ENCODE measurements at regions not wholly inside any gene's neighbourhood (a gene's known extent, or its start where the extent isn't known, plus 50 kb on each side); places are given as distances from the start of the nearest gene placed in this dataset.

GRCh38 chr5:58156361-58156760 lies 303.5 kb downstream of the PLK2 start:
- TF ChIP-seq, protein P1, sequence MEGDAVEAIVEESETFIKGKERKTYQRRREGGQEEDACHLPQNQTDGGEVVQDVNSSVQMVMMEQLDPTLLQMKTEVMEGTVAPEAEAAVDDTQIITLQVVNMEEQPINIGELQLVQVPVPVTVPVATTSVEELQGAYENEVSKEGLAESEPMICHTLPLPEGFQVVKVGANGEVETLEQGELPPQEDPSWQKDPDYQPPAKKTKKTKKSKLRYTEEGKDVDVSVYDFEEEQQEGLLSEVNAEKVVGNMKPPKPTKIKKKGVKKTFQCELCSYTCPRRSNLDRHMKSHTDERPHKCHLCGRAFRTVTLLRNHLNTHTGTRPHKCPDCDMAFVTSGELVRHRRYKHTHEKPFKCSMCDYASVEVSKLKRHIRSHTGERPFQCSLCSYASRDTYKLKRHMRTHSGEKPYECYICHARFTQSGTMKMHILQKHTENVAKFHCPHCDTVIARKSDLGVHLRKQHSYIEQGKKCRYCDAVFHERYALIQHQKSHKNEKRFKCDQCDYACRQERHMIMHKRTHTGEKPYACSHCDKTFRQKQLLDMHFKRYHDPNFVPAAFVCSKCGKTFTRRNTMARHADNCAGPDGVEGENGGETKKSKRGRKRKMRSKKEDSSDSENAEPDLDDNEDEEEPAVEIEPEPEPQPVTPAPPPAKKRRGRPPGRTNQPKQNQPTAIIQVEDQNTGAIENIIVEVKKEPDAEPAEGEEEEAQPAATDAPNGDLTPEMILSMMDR (conservative IDR thresholded peaks at IDR 0.05; ENCODE audit: low read depth, low read length) = no peak
- no peak overlapping the region for H3K4me3 ChIP-seq (ENCODE audit: low read depth, low read length)
- peak; percentile 5 for DNase-seq (ENCODE audit: low read depth)

GRCh38 chr5:58153255-58153654 lies 306.6 kb downstream of the PLK2 start:
- no peak for DNase-seq (ENCODE audit: low read depth)
- TF ChIP-seq, protein P1 (conservative IDR thresholded peaks at IDR 0.05; ENCODE audit: low read depth, low read length) = no peak
- H3K4me3 ChIP-seq (ENCODE audit: low read depth, low read length) = no peak overlapping the region

- H3K4me3 ChIP-seq (ENCODE audit: low read depth, low read length) = no peak overlapping the region
- no peak for DNase-seq (ENCODE audit: low read depth)
- TF ChIP-seq, protein P1 (conservative IDR thresholded peaks at IDR 0.05; ENCODE audit: low read depth, low read length) = no peak
These were observed 308.5 kb downstream of the PLK2 start for GRCh38 chr5:58151414-58151813.

GRCh38 chr5:58150926-58151325 lies 309.0 kb downstream of the PLK2 start:
- no peak for DNase-seq (ENCODE audit: low read depth)
- TF ChIP-seq, protein P1 (conservative IDR thresholded peaks at IDR 0.05; ENCODE audit: low read depth, low read length) = no peak
- H3K4me3 ChIP-seq (ENCODE audit: low read depth, low read length) = no peak overlapping the region

DNA sequence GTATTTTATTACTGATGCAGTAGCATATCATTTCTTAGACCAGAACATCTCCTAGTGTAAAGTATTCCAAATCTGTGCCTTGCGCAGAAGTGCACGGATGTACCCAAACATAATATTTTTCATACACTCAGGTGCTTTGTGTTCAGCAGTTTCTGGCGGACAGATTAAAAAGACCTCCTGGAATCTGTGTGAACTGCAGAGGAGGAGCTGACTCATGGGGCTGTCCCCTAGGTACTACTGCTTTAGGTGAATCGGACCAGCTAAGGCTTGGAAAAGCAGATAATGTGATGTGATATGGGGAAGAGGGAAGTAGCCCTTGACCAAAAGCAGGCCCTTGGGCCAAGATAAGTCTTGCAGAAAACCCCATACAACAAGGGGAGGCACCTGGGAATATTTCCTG lies 310.1 kb downstream of the PLK2 start:
- TF ChIP-seq, protein P1 (conservative IDR thresholded peaks at IDR 0.05; ENCODE audit: low read depth, low read length) = no peak
- no peak overlapping the region for H3K4me3 ChIP-seq (ENCODE audit: low read depth, low read length)
- no peak for DNase-seq (ENCODE audit: low read depth)

GRCh38 chr5:58149345-58149744 lies 310.5 kb downstream of the PLK2 start:
- no peak overlapping the region for H3K4me3 ChIP-seq (ENCODE audit: low read depth, low read length)
- no peak for DNase-seq (ENCODE audit: low read depth)
- TF ChIP-seq, protein P1 (conservative IDR thresholded peaks at IDR 0.05; ENCODE audit: low read depth, low read length) = no peak

- TF ChIP-seq, protein P1 (conservative IDR thresholded peaks at IDR 0.05; ENCODE audit: low read depth, low read length) = no peak
- no peak overlapping the region for H3K4me3 ChIP-seq (ENCODE audit: low read depth, low read length)
- DNase-seq (ENCODE audit: low read depth) = no peak
These were observed 311.6 kb downstream of the PLK2 start for GRCh38 chr5:58148254-58148775.
